K562 (cell line): ENCODE measurements at regions not wholly inside any gene's neighbourhood (a gene's known extent, or its start where the extent isn't known, plus 50 kb on each side); places are given as distances from the start of the nearest gene placed in this dataset.

Experiments
- ATAC-seq: fragments of 200-7000 bp; cut with Tn5 transposase; 3 replicates; pipeline ENCODE4 v1.9.1; 2020; ENCODE audit warnings: moderate library complexity
- BruUV-seq: library from RNA; stranded (reverse); fragments of 400-500 nt; replicated peaks from 2 replicates; lab custom pipeline; 2021; lab: Mats Ljungman, UMichigan
- CTCF ChIA-PET: fragments of 300-600 bp; formaldehyde crosslinking; extraction: SDS; loops from one replicate; lab custom pipeline; 2021; ENCODE audit warnings: low intra/inter-chr PET ratio; lab: Yijun Ruan, JAX
- POLR2A ChIA-PET: fragments of 300-600, 350-650 bp; sonication (Branson Sonifier 250); formaldehyde crosslinking; extraction: SDS; loops from one replicate; lab custom pipeline; 2021; ENCODE audit warnings: antibody characterized with exemption, inconsistent platforms; lab: Yijun Ruan, JAX
- DNase-seq, 4 experiments: peaks; one replicate each; pipeline versions ENCODE4 v3.0.0 to v3.0.0-alpha.2; 2011 to 2018; ENCODE audit warnings: low spot score in 3 of 4, mixed read lengths in 3 of 4; ENCODE audit errors: extremely low read depth in 1 of 4
- FAIRE-seq: peaks from 2 replicates; lab custom pipeline; 2011; peaks lifted over from hg19 to GRCh38; lab: Jason Lieb, UNC
- H2AFZ ChIP-seq: 2 replicates; pipeline ENCODE4 v1.6.0; 2011; ENCODE audit warnings: low read depth, low read length, control low read depth, inconsistent platforms
- H3K27ac ChIP-seq: fragments of 200-600 bp; 3 replicates; pipeline ENCODE4 v1.8.0; 2011; ENCODE audit warnings: low read depth, mild to moderate bottlenecking, control low read depth, inconsistent platforms, low read length, moderate library complexity, mixed read lengths; ENCODE audit errors: extremely low read depth
- H3K27me3 ChIP-seq, 2 experiments: fragments of 300-600 bp in 1 of 2; 2 replicates in 1 of 2; 3 replicates in 1 of 2; pipeline versions ENCODE4 v1.6.0 to v1.8.0; 2011; ENCODE audit warnings: inconsistent platforms in 2 of 2, low read length in 2 of 2, mild to moderate bottlenecking in 1 of 2, mixed read lengths in 1 of 2, moderate library complexity in 1 of 2; ENCODE audit not compliant: control insufficient read depth in 2 of 2, insufficient read depth in 2 of 2
- H3K36me3 ChIP-seq: fragments of 300-600 bp; 3 replicates; pipeline ENCODE4 v1.8.0; 2011; ENCODE audit warnings: mild to moderate bottlenecking, low read length, inconsistent platforms; ENCODE audit not compliant: control insufficient read depth, insufficient read depth
- H3K4me1 ChIP-seq, 2 experiments: fragments of 200-600 bp in 1 of 2; replicated peaks in 1 of 2; 2 replicates in 1 of 2; 3 replicates in 1 of 2; pipeline versions ENCODE4 v1.5.1 to v1.8.0; 2011; ENCODE audit warnings: inconsistent platforms in 2 of 2, low read length in 2 of 2, mild to moderate bottlenecking in 1 of 2, mixed read lengths in 1 of 2, moderate library complexity in 1 of 2; ENCODE audit not compliant: control insufficient read depth in 2 of 2, insufficient read depth in 2 of 2
- H3K4me2 ChIP-seq: 2 replicates; pipeline ENCODE4 v1.6.1; 2011; ENCODE audit warnings: low read length, control low read depth, inconsistent platforms, mixed read lengths; ENCODE audit not compliant: insufficient read depth
- H3K4me3 ChIP-seq: fragments of 200-600 bp; sonication (generic), shearing (Covaris generic); 2 replicates; pipeline ENCODE4 v1.5.1; 2016; ENCODE audit warnings: control low read depth, inconsistent platforms
- H3K79me2 ChIP-seq: fragments of 200-600 bp; 3 replicates; pipeline ENCODE4 v1.8.0; 2011; ENCODE audit warnings: low read length, inconsistent platforms; ENCODE audit not compliant: control insufficient read depth, insufficient read depth
- H3K9ac ChIP-seq, 2 experiments: 2 replicates each; pipeline versions ENCODE4 v1.6.0 to v1.6.1; 2011; ENCODE audit warnings: low read depth in 2 of 2, low read length in 2 of 2, control low read depth in 1 of 2, inconsistent platforms in 1 of 2, mild to moderate bottlenecking in 1 of 2, mixed read lengths in 1 of 2; ENCODE audit not compliant: insufficient read depth in 1 of 2
- H3K9me1 ChIP-seq: one replicate; pipeline ENCODE4 v1.6.0; 2011; ENCODE audit warnings: inconsistent platforms, mild to moderate bottlenecking, low read length, moderate library complexity; ENCODE audit not compliant: control insufficient read depth, insufficient read depth
- H3K9me3 ChIP-seq: replicated peaks from 2 replicates; pipeline ENCODE4 v1.5.1; 2011; ENCODE audit warnings: low read depth, low read length, inconsistent platforms; ENCODE audit not compliant: control insufficient read depth, insufficient read depth
- H4K20me1 ChIP-seq: replicated peaks from 2 replicates; pipeline ENCODE4 v1.6.1; 2011; ENCODE audit warnings: low read length, inconsistent platforms, mixed read lengths; ENCODE audit not compliant: control insufficient read depth, insufficient read depth
- ARID1B ChIP-seq: fragments of 450-650 bp; IDR thresholded peaks from 2 replicates; pipeline ENCODE4 v1.6.1; 2016; ENCODE audit warnings: antibody characterized with exemption, mild to moderate bottlenecking, inconsistent platforms
- BACH1 ChIP-seq: fragments of 200-800 bp; sonication (Bioruptor generic); IDR thresholded peaks from 2 replicates; pipeline ENCODE4 v1.6.1; 2016; ENCODE audit warnings: missing genetic modification characterization, missing compliant biosample characterization
- E4F1 ChIP-seq: fragments of 250-450 bp; sonication (Bioruptor Pico); IDR thresholded peaks from 2 replicates; pipeline ENCODE4 v1.5.0; 2021; ENCODE audit warnings: mild to moderate bottlenecking, borderline replicate concordance
- EZH2 ChIP-seq: IDR thresholded peaks from 2 replicates; pipeline ENCODE4 v1.6.1; 2012; ENCODE audit warnings: low read depth, mild to moderate bottlenecking, inconsistent platforms, low read length, borderline replicate concordance
- HMBOX1 ChIP-seq: sonication (generic); IDR thresholded peaks from 2 replicates; pipeline ENCODE4 v1.6.1; 2016
- HNRNPK ChIP-seq: fragments of 200-400 bp; formaldehyde crosslinking; IDR thresholded peaks from one replicate; pipeline ENCODE4 v1.6.1; 2018; ENCODE audit warnings: mild to moderate bottlenecking, low read depth, low read length; ENCODE audit not compliant: poor library complexity, severe bottlenecking
- PHF21A ChIP-seq: fragments of 450-650 bp; IDR thresholded peaks from 2 replicates; pipeline ENCODE4 v1.6.1; 2017; ENCODE audit warnings: low read depth, borderline replicate concordance
- PTRF ChIP-seq: fragments of 450-650 bp; IDR thresholded peaks from 2 replicates; pipeline ENCODE4 v1.6.1; 2016; ENCODE audit warnings: mild to moderate bottlenecking, missing genetic modification characterization, missing compliant biosample characterization
- RAD21 ChIP-seq, 2 experiments: fragments of 250-450 bp in 1 of 2; fragments of 450-650 bp in 1 of 2; sonication (Bioruptor Pico) in 1 of 2; formaldehyde crosslinking in 1 of 2; IDR thresholded peaks in 1 of 2; conservative IDR thresholded peaks in 1 of 2; 2 replicates each; pipeline versions ENCODE4 v1.4.0 to v1.8.0; 2020 to 2022; ENCODE audit warnings: mild to moderate bottlenecking in 2 of 2, moderate library complexity in 1 of 2
- ZNF134 ChIP-seq: fragments of 250-450 bp; sonication (Bioruptor Pico); conservative IDR thresholded peaks from 2 replicates; pipeline ENCODE4 v1.4.0; 2020
- ZNF668 ChIP-seq: fragments of 250-450 bp; sonication (Bioruptor Pico); IDR thresholded peaks from 2 replicates; pipeline ENCODE4 v1.8.0; 2022; ENCODE audit warnings: mild to moderate bottlenecking, inconsistent platforms
- WGBS: fragments of 100-300 bp; shearing (Covaris generic); methylation state at CpG from one replicate; pipeline ENCODE4 v1.1.6; 2016; ENCODE audit warnings: low coverage, mixed read lengths; ENCODE audit not compliant: insufficient coverage; ENCODE audit errors: missing lambda C conversion rate; 5-methylcytosine and 5-hydroxymethylcytosine counted together
- in situ Hi-C: fragments of 300-500 bp; cut with MboI; formaldehyde crosslinking; loops from 4 replicates; pipeline ENCODE4 v1.15.0; 2018; ENCODE audit warnings: inconsistent platforms, mixed read lengths
- intact Hi-C: fragments of 100-400 bp; cut with micrococcal nuclease; formaldehyde crosslinking; loops from 2 replicates; pipeline ENCODE4 v1.14.2; 2022
- TF ChIP-seq, protein P1 (sequence below), 3 experiments: IDR thresholded peaks in 2 of 3; conservative IDR thresholded peaks in 1 of 3; 2 replicates each; pipeline ENCODE4 v1.5.1; 2011 to 2012; ENCODE audit warnings: low read length in 3 of 3, mild to moderate bottlenecking in 3 of 3, control low read depth in 2 of 3, improper control_type of control experiment in 1 of 3, inconsistent platforms in 1 of 3, low read depth in 1 of 3, mixed read lengths in 1 of 3, moderate library complexity in 1 of 3; ENCODE audit not compliant: insufficient read depth in 2 of 3
- TF ChIP-seq, protein P2 (sequence below): sonication (generic); formaldehyde crosslinking; IDR thresholded peaks from 2 replicates; pipeline ENCODE4 v1.8.0; 2022; ENCODE audit warnings: missing genetic modification reagents, mild to moderate bottlenecking, borderline replicate concordance

DNA sequence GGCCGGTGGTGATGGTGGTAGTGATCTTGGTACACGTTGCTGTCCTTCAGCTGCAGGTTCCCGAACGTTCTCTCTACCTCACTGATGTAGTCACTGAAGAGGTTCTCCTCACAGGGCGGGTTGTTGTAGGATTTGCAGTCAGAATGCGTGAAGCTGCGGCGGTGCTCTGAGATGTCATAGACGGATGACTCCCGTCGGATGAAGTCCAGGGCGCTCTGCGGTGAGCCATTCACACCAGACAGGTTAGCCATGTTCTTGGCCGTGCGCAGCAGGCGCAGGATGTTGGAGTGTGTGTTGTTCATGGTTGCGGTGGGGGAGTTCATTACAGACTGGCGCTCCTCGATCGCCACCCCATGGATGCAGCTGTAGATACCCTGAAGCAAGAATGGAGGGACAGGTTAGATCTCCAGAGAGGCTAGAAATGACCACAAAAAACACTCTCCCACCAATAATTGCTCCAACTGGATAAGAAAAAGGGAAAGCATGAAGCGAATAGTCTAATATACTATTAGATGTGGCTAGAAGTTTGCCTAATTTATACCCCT, 367.8 kb downstream of the EMP1 start:
- BruUV-seq: no TSS peak
- Histone ChIP-seq H3K4me2 (no peak overlapping the region), H3K27me3 (peaks cover 8 to 27% of the 10 kb centered on the region in 2 experiments; a peak in 4 of 5 replicates), H3K4me3 (no peak overlapping the region), H3K27ac (no peak overlapping the region), H3K9ac (no peak overlapping the region), H3K9me3 (no peaks in the 10 kb centered on the region), H3K79me2 (no peaks in the 10 kb centered on the region), H4K20me1 (no peaks in the 10 kb centered on the region), H3K36me3 (no peaks in the 10 kb centered on the region), H3K9me1 (no peaks in the 10 kb centered on the region), H2AFZ (no peak overlapping the region), H3K4me1 (no peaks in the 10 kb centered on the region; a peak in 1 of 5 replicates)
- in situ Hi-C loops (no loop called here), intact Hi-C loops (no loop called here)
- TF ChIP-seq ZNF134 (CRISPR knock-in tag): no peak
- TF ChIP-seq, protein P1, sequence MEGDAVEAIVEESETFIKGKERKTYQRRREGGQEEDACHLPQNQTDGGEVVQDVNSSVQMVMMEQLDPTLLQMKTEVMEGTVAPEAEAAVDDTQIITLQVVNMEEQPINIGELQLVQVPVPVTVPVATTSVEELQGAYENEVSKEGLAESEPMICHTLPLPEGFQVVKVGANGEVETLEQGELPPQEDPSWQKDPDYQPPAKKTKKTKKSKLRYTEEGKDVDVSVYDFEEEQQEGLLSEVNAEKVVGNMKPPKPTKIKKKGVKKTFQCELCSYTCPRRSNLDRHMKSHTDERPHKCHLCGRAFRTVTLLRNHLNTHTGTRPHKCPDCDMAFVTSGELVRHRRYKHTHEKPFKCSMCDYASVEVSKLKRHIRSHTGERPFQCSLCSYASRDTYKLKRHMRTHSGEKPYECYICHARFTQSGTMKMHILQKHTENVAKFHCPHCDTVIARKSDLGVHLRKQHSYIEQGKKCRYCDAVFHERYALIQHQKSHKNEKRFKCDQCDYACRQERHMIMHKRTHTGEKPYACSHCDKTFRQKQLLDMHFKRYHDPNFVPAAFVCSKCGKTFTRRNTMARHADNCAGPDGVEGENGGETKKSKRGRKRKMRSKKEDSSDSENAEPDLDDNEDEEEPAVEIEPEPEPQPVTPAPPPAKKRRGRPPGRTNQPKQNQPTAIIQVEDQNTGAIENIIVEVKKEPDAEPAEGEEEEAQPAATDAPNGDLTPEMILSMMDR (IDR thresholded peaks at IDR 0.05 in 2 of 3, conservative IDR thresholded peaks at IDR 0.05 in 1 of 3; ENCODE audit: insufficient read depth in 2 of 3, low read depth in 1 of 3, low read length in 3 of 3): peak; percentile 18 to 24 (median 21); a peak in 2 of 6 replicates
- no peak for TF ChIP-seq HMBOX1
- TF ChIP-seq, protein P2, sequence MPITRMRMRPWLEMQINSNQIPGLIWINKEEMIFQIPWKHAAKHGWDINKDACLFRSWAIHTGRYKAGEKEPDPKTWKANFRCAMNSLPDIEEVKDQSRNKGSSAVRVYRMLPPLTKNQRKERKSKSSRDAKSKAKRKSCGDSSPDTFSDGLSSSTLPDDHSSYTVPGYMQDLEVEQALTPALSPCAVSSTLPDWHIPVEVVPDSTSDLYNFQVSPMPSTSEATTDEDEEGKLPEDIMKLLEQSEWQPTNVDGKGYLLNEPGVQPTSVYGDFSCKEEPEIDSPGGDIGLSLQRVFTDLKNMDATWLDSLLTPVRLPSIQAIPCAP: no peak
- no peak for TF ChIP-seq ZNF668 (CRISPR knock-in tag)
- TF ChIP-seq PHF21A: no peak
- no peak for TF ChIP-seq E4F1 (CRISPR knock-in tag)
- no peak for TF ChIP-seq HNRNPK
- TF ChIP-seq BACH1 (tag): no peak
- TF ChIP-seq PTRF: no peak
- TF ChIP-seq ARID1B: no peak
- TF ChIP-seq EZH2: no peak
- TF ChIP-seq RAD21 (CRISPR knock-in tag; conservative IDR thresholded peaks at IDR 0.05 in 1 of 2, IDR thresholded peaks at IDR 0.05 in 1 of 2): peak in 1 of 2 experiments; percentile 23; a peak in 2 of 4 replicates
- ChIA-PET CTCF (no interaction called here), POLR2A (no interaction called here)
- ATAC-seq (peak; percentile 61; the same call in 2 of the 3 replicates), DNase-seq (peak; percentile 6 to 8 (median 7)), FAIRE-seq (no peak)
- under 1% methylated on average over 15 of the region's 21 CpGs for WGBS
